Lower lobe of right lung (tissue), 2 donors: ENCODE measurements at regions not wholly inside any gene's neighbourhood (a gene's known extent, or its start where the extent isn't known, plus 50 kb on each side); places are given as distances from the start of the nearest gene placed in this dataset.

Experiments used
- ATAC-seq, 2 donors: fragments of 200-7000 bp; cut with Tn5 transposase; one replicate each; pipeline ENCODE4 v1.9.1; 2020 to 2022; ENCODE audit warnings: mild to moderate bottlenecking in 2 of 2, moderate library complexity in 2 of 2
- DNase-seq: peaks from one replicate; pipeline ENCODE4 v3.0.0-alpha.2; 2020
- H3K27ac ChIP-seq: fragments of 200-600 bp; one replicate; pipeline ENCODE4 v1.8.0; 2022
- H3K27me3 ChIP-seq: fragments of 200-600 bp; one replicate; pipeline ENCODE4 v1.8.0; 2022; ENCODE audit warnings: low read depth
- H3K36me3 ChIP-seq: fragments of 200-600 bp; one replicate; pipeline ENCODE4 v1.8.0; 2022; ENCODE audit warnings: mild to moderate bottlenecking
- H3K4me1 ChIP-seq: fragments of 200-600 bp; one replicate; pipeline ENCODE4 v1.8.0; 2022
- H3K4me3 ChIP-seq: fragments of 200-600 bp; one replicate; pipeline ENCODE4 v1.8.0; 2022; ENCODE audit warnings: mild to moderate bottlenecking
- H3K9me3 ChIP-seq: fragments of 200-600 bp; one replicate; pipeline ENCODE4 v1.8.0; 2022
- intact Hi-C: fragments of 100-400 bp; cut with DNase I; formaldehyde crosslinking; loops from one replicate; pipeline ENCODE4 v1.11.0; 2022
- TF ChIP-seq, protein P1 (sequence below): fragments of 200-600 bp; IDR thresholded peaks from one replicate; pipeline ENCODE4 v1.8.0; 2022; ENCODE audit warnings: antibody characterized with exemption, mild to moderate bottlenecking
- donor health status: DM: no; HTN: yes; CAD: no; lungs with severe emphysema.

DNA sequence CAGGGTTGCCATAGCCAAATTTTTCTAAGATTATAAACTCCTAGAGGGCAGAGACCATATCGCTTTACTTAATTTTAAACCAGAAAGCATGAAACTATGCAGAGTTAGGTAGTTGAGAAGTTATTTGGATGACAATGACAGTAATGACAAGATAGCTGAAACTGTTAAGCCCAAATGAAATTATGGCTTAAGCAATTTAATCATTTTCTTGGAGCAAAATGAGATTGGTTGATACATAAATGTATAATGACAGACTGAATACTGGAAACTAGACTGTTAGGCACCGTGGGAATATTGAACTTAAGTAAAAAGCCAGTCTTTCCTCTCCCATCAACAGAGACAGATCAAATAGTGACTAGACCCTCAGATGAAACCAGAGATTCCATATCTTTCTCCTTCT lies 670.3 kb upstream of the NRSN1 start:
- Histone ChIP-seq H3K4me1 (no peaks in the 10 kb centered on the region), H3K4me3 (no peak overlapping the region), H3K36me3 (no peaks in the 10 kb centered on the region), H3K9me3 (no peaks in the 10 kb centered on the region), H3K27me3 (no peaks in the 10 kb centered on the region), H3K27ac (no peak overlapping the region)
- DNase-seq, result no peak
- intact Hi-C loops, result no loop called here
- ATAC-seq, result no peak
- TF ChIP-seq, protein P1, sequence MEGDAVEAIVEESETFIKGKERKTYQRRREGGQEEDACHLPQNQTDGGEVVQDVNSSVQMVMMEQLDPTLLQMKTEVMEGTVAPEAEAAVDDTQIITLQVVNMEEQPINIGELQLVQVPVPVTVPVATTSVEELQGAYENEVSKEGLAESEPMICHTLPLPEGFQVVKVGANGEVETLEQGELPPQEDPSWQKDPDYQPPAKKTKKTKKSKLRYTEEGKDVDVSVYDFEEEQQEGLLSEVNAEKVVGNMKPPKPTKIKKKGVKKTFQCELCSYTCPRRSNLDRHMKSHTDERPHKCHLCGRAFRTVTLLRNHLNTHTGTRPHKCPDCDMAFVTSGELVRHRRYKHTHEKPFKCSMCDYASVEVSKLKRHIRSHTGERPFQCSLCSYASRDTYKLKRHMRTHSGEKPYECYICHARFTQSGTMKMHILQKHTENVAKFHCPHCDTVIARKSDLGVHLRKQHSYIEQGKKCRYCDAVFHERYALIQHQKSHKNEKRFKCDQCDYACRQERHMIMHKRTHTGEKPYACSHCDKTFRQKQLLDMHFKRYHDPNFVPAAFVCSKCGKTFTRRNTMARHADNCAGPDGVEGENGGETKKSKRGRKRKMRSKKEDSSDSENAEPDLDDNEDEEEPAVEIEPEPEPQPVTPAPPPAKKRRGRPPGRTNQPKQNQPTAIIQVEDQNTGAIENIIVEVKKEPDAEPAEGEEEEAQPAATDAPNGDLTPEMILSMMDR, result no peak

DNA sequence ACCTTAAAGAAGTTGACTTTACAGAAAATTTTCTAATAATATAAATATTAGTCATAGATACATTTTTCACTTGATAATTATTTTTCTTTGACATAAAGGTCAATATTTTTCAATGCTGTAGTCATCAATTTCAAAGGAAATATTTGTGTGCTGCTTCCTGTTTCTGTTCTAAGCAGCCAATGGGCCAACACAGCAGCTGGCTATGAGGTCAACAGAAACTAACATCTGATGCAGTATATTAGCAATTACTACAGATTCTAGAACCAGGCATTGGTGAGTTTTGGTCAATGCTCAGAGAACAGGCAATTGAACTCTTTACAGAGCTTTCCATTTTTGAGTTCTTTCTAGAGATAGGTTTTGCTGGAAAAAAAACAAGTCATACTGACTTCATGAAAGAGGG lies 669.6 kb upstream of the NRSN1 start:
- TF ChIP-seq, protein P1, result no peak
- H3K9me3 ChIP-seq, result no peaks in the 10 kb centered on the region
- H3K4me3 ChIP-seq, result no peak overlapping the region
- ATAC-seq (no peak), DNase-seq (no peak)
- intact Hi-C loops, result no loop called here
- no peaks in the 10 kb centered on the region for H3K27me3 ChIP-seq
- H3K36me3 ChIP-seq, result no peaks in the 10 kb centered on the region
- H3K4me1 ChIP-seq, result no peaks in the 10 kb centered on the region
- H3K27ac ChIP-seq, result no peak overlapping the region

DNA sequence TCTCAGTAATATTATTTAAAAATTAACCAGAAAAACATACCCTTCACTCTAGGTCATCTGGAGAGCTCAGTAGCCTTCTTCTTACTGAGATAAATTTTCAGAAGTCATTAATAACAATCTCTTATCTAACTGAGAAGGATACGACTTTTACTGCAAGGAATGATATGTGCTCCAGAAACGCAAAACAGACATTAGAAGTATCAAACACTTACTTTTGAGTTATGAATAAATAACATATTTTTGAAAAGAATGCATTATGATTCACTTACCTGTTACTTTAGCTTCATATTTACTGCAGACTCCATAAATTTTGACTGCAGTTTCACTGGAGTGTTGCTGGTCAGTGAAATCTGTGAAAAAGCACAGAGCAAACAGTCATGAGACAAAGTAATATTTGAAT lies 668.7 kb upstream of the NRSN1 start:
- Histone ChIP-seq H3K27ac (no peak overlapping the region), H3K27me3 (no peaks in the 10 kb centered on the region), H3K4me3 (no peak overlapping the region), H3K4me1 (no peaks in the 10 kb centered on the region), H3K9me3 (no peaks in the 10 kb centered on the region), H3K36me3 (no peaks in the 10 kb centered on the region)
- no peak for DNase-seq
- intact Hi-C loops, result no loop called here
- TF ChIP-seq, protein P1, result no peak
- ATAC-seq, result no peak

DNA sequence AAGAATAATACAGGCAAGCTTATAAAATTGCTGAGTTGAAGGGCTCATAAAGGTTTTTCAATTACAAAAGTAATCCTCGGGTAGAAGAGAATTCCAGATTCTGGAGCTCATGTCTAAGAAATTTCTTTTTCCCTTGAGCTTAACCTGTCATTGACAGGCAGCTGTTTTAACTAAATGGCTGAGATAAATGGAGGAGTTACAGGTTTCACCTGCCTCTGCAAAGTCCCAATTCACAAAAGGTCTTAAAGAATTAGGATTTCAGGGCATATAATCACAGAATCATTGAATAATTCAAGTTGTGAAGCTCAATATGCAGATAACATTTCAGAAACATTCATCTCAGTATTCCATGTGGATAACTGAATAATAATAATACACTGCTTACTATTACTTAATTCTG lies 660.1 kb upstream of the NRSN1 start:
- DNase-seq (no peak), ATAC-seq (no peak)
- Histone ChIP-seq H3K9me3 (no peaks in the 10 kb centered on the region), H3K27ac (no peak overlapping the region), H3K27me3 (no peaks in the 10 kb centered on the region), H3K4me3 (no peak overlapping the region), H3K36me3 (no peaks in the 10 kb centered on the region), H3K4me1 (no peaks in the 10 kb centered on the region)
- TF ChIP-seq, protein P1, result no peak
- intact Hi-C loops, result no loop called here

DNA sequence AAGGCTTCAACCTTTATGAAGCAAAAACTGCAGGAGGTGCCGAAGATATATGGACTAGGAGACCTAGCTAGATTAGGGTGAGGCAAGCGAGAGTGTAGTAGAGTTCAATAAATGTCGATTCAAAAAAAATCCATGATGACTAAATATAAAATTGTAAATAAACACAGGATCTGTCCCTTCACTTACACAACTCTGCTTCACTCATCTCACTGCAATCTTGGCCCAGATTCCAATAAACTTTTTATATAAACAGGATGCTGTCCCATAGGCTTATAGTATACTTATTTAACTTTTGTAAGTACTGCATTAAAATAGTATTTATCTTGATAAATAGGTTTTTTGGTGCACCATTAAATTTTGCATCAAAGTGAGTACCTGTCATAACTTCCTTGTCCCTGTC lies 648.4 kb upstream of the NRSN1 start:
- DNase-seq (no peak), ATAC-seq (no peak)
- H3K27me3 ChIP-seq, result no peaks in the 10 kb centered on the region
- no peak overlapping the region for H3K27ac ChIP-seq
- intact Hi-C loops, result no loop called here
- H3K4me1 ChIP-seq, result no peaks in the 10 kb centered on the region
- TF ChIP-seq, protein P1, result no peak
- no peak overlapping the region for H3K4me3 ChIP-seq
- H3K9me3 ChIP-seq, result no peaks in the 10 kb centered on the region
- H3K36me3 ChIP-seq, result no peaks in the 10 kb centered on the region

DNA sequence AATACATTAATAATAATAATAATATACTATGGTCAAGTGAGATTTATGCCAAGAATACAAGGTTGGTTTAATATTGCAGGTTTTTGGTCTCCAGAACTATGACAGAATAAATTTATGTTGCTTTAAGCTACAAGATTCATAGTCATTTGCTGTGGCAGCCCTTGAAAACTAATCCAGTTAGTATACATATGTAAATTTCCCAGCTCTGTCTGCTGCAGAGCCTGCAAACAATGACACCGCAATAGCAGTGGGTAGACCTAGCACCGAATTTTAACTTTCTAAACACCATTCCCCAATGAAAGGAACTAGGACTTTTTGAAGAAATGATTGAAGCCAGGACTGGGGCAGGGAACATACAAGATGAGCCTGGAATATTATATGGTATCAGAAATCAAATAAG lies 647.7 kb upstream of the NRSN1 start:
- no peak for ATAC-seq
- no peak for DNase-seq
- H3K27ac ChIP-seq, result no peak overlapping the region
- no peaks in the 10 kb centered on the region for H3K4me1 ChIP-seq
- H3K27me3 ChIP-seq, result no peaks in the 10 kb centered on the region
- no peaks in the 10 kb centered on the region for H3K36me3 ChIP-seq
- no peaks in the 10 kb centered on the region for H3K9me3 ChIP-seq
- TF ChIP-seq, protein P1, result no peak
- H3K4me3 ChIP-seq, result no peak overlapping the region
- intact Hi-C loops, result no loop called here
